Activated CD8-positive, alpha-beta memory T cell treated with anti-CD3 and anti-CD28 coated beads for 36 hours (primary cell): ENCODE measurements at regions not wholly inside any gene's neighbourhood (a gene's known extent, or its start where the extent isn't known, plus 50 kb on each side); places are given as distances from the start of the nearest gene placed in this dataset.

Source experiments
- CTCF ChIA-PET: fragments of 350-600 bp; sonication (Branson Sonifier 250); formaldehyde crosslinking; loops from one replicate; lab custom pipeline; 2021; ENCODE audit warnings: antibody characterized with exemption; lab: Charles Lee
- POLR2A ChIA-PET: fragments of 350-600 bp; sonication (Branson Sonifier 250); formaldehyde crosslinking; loops from one replicate; lab custom pipeline; 2021; ENCODE audit warnings: antibody characterized with exemption; lab: Charles Lee

DNA sequence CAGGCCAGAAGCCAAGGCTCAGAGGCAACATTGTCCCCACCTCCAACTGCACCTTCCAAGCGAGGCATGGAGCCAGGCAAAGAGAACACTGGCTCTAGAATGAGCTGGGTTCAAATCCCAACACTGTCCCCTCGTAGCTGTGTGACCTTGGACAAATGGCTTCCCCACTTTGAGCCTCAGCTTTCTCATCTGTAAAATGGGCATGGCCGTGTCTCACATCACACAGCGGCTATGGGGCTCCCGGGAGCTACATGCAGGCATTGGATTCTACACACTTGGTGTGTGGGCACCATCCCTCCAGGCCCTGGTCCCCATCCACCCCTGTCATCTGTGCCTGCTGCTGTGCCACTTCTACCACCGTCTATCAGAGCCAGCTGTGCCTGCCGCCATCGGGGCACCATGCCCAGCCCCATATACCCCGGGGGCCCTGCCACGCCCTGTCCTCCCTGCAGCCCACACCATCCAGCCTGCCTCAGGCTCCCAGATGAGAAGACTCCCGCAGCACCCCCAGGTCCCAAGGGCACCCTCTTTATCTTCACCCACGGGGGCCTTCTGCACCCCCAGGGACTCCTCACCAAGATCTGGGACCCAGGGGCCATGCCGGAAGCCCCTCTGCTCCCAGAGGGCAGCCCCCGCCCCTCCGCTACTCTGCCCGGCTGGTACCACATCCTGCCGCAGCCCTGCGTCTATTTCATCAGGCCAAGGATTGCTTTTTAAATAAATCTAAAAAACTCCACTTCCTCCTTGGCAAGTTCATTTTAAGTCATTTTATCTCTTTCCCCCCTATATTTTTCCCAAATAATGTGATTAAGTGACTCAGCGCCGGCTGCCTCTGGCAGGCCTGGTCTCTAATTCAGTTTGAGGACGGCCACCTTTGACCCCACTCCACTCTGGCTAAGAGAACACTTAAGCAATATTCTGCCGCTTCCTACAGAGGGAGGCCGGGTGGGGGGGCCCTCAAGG is 107.8 kb upstream of the TARDBP start:
- CTCF ChIA-PET = interaction anchor here (0.5 kb wide), 1 partner anchor 51 kb away, joined by 3 read pairs; no protein-coding TSS in a partner anchor
- POLR2A ChIA-PET = no interaction called here

DNA sequence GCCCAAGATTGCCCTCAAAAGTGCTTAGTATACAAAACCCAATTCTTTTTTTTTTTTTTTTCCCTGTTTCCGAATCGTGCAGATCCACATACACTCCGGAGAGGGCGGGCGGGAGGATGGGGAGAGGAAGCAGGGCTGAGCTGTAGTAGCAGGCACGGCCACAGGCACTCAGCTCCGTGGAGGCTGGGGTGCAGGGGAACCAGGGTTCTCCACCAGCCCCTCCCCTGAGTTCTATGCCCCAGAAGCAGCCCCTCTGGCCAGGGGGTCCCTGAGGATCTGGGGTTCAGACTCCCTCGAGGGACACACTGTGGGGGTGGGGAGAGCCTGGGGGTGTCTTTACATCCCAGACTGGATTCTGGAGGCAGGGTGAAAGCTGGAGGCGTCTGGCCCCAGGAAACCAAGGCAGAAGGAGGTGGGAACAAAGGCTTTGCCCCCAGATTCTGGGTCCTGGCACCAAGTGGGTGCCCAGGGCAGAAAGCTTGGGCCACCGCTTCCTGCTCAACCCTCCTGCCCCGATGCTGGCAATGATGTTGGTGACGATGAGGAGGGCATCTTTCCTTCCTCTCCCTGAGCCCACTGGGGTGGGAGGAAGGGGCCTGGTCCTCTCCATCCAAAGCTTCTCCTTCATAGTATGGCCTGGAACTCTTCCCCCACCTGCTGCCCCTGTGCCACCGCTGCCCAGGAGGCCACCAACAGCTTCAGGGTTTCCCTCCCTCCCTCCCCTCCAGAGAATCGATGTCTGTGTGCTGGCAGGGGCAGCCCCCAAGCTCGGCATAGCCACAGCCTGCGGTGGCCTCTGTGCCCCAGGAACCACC is 106.4 kb upstream of the TARDBP start:
- ChIA-PET POLR2A (no interaction called here), CTCF (no interaction called here)

- ChIA-PET POLR2A (no interaction called here), CTCF (interaction anchor here (1.1 kb wide), 1 partner anchor 21 kb away, joined by 4 read pairs; no protein-coding TSS in a partner anchor)
These were observed 105.5 kb upstream of the TARDBP start for GRCh38 chr1:10906866-10907519.

- POLR2A ChIA-PET = no interaction called here
These were observed 104.2 kb upstream of the TARDBP start for GRCh38 chr1:10908266-10908665.

DNA sequence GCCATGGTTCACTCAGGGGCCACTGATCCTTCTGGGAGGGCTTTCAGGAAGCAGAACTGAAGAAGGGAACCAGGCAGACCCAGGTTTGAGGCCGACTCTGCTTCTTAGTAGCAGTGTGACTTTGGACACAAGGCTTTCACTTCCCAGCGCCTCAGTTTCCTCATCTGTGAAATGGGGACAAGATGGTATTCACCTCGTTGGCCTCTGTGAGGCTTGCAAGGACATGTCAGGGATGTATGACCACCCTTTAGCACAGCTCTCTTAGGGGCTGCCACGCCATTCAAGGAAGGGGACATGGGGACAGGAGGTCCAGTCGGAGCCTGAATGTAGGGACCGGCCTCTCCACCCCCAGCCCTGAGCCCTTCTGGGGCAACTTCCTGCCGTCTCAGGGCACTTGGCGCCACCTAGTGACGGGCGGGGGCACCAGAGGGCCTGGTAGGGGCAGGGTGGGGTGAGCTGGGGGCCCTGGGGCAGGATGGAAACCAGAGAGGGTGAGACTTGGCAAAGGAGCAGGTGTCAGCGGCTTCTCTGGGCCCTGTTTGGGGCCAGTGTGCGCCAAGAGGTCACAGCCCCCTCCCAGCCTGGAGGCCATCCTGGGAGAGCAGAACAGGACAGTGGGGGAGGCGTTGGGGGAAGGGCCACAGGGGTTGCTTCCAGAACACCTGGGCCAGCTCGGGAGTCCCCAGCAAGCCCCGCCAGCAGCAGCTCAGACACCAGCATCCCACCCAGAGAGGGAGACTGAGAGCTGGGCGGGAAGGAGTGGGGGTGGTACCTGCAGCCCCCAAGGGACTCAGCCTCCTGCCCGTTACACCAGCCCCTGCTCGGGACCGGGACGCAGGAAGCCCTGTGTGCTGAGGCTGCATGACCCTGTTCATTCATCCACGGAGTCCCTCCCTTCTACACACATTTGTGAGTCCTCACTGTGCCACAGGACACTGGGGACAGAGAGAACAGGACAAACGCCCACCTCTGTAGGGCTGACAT is 102.5 kb upstream of the TARDBP start:
- CTCF ChIA-PET = interaction anchor here (0.6 to 1.8 kb wide), 10 partner anchors 8 to 734 kb away, joined by 3 to 8 read pairs (median 4); no protein-coding TSS in a partner anchor
- POLR2A ChIA-PET = no interaction called here

More at GRCh38 chr1:10908266-10908665, 104.2 kb upstream of the TARDBP start:
- CTCF ChIA-PET = interaction anchor here (1.1 to 1.8 kb wide), 2 partner anchors 10 to 20 kb away, joined by 4 read pairs; no protein-coding TSS in a partner anchor

GRCh38 chr1:10910681-10911489 is 101.6 kb upstream of the TARDBP start:
- ChIA-PET CTCF (interaction anchor here (0.8 kb wide), 1 partner anchor 371 kb away, joined by 3 read pairs; no protein-coding TSS in a partner anchor), POLR2A (no interaction called here)

DNA sequence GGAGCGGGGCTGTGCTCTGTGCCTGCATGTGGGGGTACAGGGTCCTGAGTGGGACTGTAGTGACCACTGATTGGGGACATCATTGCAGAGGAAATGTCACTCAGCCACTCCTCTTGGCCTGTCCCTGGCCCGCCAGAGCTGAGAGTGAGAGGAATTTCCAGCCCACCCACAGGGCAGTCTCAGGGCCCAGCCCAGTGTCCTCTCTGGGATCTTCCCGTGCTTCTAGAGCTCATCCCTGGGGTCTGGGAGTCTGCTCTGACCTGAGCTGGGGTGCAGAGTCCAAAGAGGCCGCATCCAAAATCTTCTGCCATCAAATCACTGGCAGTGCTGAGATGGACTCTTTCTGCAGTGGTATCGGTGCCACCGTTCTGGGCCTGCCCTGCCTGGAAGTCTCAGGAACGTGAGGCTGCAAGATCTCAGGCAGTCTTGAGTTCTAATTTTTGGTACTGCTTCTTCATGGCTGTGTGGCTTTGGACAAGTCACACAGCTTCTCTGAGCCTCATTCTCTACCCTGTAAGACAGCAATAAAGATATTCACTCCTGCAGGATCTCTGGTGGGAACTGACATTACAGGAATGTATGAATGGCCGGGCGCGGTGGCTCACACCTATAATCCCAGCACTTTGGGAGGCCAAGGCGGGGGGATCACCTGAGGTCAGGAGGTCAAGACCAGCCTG is 100.8 kb upstream of the TARDBP start:
- ChIA-PET POLR2A (no interaction called here), CTCF (no interaction called here)

DNA sequence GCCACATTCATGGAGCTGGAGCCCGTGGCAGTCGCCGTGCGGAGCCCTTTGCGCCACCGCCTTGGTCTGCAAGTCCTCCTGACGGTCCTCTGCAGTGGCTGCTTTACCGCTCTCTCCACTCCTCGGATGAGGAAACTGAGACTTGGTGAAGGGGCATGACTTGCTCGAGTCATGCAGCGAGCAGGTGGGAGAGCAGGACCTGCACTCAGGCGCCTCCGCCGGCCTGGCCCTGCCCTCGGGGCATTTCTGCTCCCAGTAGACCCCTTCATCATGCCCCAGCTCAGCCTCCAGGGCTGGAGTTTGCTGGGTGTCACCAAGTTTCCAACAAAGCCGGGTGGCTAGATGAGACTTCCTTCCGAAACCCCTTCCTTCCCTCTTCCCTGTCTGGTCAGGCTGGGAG is 100.0 kb upstream of the TARDBP start:
- CTCF ChIA-PET = no interaction called here
- POLR2A ChIA-PET = no interaction called here

DNA sequence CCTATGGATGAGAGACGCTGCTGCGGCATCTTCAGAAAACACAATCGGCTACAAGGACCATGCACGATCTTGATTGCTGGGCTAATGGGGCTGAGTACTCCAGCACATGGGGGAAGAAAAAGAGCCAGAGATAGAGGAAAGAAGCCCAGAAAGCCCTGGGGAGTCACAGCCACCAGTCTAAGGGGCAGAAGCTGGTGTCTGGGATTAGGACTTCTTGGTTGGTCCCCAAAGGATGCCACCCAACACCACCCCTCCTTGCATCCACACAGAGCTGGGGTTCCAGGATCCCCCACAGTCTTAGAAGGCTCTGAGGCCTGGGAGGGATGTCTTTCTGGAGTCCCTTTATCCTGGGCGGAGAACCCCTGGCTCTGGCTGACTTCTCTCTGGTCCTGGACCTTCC is 98.4 kb upstream of the TARDBP start:
- ChIA-PET POLR2A (no interaction called here), CTCF (no interaction called here)

DNA sequence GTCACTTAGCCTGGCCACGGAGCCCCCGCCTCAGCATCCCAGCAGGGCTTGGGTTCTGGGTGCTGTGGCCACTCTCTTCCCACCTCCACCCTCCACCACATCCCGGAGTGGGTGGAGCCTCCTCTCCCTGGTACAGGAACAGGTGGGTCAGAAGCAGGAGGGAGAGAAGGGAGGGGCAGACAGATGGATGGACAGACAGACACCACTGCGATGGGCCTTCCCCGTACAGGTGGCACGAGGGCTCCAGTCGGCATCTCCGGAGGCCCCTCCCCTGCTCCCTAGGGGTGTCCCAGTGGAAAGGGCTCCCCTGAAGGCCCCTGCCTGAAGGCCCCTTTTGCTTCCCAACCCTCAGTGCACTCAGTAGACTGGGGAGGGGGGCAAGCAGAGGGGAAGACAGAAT is 96.9 kb upstream of the TARDBP start:
- ChIA-PET CTCF (no interaction called here), POLR2A (no interaction called here)

DNA sequence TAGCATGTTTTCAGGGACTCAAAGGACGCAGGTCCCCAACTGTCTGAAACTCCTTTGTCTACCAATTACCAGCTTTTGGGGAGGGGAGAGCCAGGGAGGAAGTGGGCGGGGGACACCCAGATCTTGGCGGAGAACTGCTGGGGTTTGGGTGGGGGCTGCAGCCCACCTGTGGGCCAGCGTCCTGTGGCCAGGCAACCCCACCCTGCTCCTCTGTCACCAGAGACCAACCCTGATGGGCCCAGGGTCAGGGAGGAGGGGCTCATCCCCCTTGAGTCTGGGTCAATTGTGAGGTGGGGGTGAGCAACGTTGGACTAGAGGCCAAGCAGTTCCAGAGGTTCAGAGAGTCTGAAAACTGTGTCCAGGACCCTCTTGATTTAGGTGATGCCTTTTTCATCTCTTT is 96.1 kb upstream of the TARDBP start:
- ChIA-PET POLR2A (no interaction called here), CTCF (no interaction called here)

DNA sequence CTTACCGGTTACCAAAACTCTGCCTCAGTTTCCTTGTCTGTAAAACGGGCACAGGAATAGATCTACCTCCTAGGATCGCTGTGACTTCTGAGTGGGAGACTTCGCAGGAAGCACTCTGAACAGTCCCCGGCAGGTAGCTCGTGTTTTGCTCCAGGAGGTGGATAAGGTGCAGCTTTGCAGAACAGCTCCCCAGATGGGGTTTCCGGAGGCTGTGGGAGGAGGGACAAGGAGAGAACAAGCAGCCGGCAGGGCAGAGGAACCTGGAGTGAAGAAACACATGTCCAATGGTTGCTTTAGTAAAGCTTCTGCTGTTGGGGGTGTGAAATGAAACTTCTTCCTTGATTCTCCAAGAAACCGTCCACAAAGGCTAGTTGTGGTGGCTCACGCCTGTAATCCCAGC is 95.5 kb upstream of the TARDBP start:
- POLR2A ChIA-PET = no interaction called here

GRCh38 chr1:10917513-10918454 is 94.7 kb upstream of the TARDBP start:
- CTCF ChIA-PET = interaction anchor here (0.8 to 1.4 kb wide), 3 partner anchors 9 to 423 kb away, joined by 3 to 4 read pairs (median 3); no protein-coding TSS in a partner anchor
- POLR2A ChIA-PET = no interaction called here

More for the DNA sequence above, 95.5 kb upstream of the TARDBP start:
- CTCF ChIA-PET = no interaction called here

GRCh38 chr1:10918531-10918930 is 93.9 kb upstream of the TARDBP start:
- ChIA-PET CTCF (interaction anchor here (0.8 to 1.4 kb wide), 3 partner anchors 10 to 424 kb away, joined by 3 to 4 read pairs (median 3); no protein-coding TSS in a partner anchor), POLR2A (no interaction called here)

GRCh38 chr1:10920063-10920626 is 92.3 kb upstream of the TARDBP start:
- ChIA-PET CTCF (no interaction called here), POLR2A (no interaction called here)
